ENCODE measurements at regions not wholly inside any gene's neighbourhood (a gene's known extent, or its start where the extent isn't known, plus 50 kb on each side); places are given as distances from the start of the nearest gene placed in this dataset.

DNA sequence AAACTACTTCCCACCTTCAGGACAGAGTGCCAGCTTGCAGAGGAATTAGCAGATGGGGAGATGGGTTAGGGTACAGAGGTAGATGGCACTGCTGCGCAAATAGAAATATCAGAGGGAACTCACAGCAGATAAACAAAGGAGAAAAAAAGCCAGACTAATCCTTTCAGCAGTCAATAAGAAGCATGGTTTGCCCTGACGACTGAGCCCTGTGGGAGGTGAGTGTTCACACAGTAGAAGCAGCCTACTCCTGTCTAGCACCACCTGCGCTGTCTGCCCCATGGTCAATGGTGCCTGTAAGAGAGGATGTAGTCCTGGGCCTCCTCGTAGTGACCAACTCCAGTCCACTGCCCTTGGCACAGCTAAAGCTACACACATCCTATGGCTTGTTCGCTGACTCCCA, 174.1 kb downstream of the IBTK start:
- TF ChIP-seq ATF1 (CRISPR knock-in tag; IDR thresholded peaks at IDR 0.05) (no peak), ESRRA (CRISPR knock-in tag; IDR thresholded peaks at IDR 0.05; ENCODE audit: borderline replicate concordance) (no peak)
- TF ChIP-seq, protein P1, sequence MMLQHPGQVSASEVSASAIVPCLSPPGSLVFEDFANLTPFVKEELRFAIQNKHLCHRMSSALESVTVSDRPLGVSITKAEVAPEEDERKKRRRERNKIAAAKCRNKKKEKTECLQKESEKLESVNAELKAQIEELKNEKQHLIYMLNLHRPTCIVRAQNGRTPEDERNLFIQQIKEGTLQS (CRISPR knock-in tag; conservative IDR thresholded peaks at IDR 0.05) = no peak

All from WTC11 (cell line).